HG02943 (cell line): ENCODE measurements at regions not wholly inside any gene's neighbourhood (a gene's known extent, or its start where the extent isn't known, plus 50 kb on each side); places are given as distances from the start of the nearest gene placed in this dataset.
"Not testable (repeated sequence)": the region's sequence is repeated elsewhere in the genome, so short reads cannot be mapped to it uniquely, and the experiment has no call there.

ENCODE experiments used
- ATAC-seq: cut with Tn5 transposase; IDR thresholded peaks from one replicate; pipeline ENCODE4 v1.9.1; 2021; ENCODE audit warnings: mild to moderate bottlenecking, low read depth, moderate library complexity; ENCODE audit not compliant: unreplicated experiment

DNA sequence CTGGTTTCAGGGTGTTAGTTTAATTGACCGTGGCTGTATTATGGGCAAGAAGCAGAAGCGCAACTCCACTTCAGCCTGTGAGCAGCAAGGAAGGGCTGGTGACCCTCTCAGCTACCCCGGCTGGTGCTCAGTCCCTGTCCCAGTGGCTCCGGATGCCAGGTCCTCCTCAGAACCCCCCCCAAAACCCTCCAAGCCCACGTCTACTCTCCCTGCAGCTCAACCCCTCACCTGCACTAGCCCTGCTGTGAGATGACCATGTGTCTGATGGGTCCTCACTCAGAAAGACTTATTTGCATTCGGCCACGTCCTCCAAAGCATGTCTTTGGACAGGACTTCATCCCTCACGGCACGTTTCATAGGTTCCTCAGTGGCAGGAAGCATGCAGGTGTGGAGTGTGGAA is 119.7 kb upstream of the ALKAL2 start:
- ATAC-seq = no peak

DNA sequence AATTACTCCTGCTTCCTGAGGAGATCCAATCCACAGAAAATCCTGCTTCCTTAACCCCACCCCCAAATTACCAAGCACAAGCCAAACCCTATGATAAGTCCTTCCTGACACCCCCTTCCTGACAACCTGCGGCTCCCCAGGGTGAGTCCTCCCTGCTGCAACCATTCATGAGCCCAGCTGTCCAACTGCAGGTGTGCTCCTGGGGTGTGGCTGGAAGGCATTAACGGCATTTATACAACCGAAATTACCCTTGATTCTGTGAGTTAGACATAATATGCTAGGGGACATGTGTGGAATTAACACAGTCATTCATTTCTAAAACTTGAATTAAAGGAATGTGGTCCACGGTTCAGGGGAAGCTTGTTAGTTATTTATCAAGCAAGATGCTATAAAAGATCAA is 119.0 kb upstream of the ALKAL2 start:
- ATAC-seq = no peak

- no peak for ATAC-seq
Observed at GRCh38 chr2:406231-406630, 118.3 kb upstream of the ALKAL2 start.

DNA sequence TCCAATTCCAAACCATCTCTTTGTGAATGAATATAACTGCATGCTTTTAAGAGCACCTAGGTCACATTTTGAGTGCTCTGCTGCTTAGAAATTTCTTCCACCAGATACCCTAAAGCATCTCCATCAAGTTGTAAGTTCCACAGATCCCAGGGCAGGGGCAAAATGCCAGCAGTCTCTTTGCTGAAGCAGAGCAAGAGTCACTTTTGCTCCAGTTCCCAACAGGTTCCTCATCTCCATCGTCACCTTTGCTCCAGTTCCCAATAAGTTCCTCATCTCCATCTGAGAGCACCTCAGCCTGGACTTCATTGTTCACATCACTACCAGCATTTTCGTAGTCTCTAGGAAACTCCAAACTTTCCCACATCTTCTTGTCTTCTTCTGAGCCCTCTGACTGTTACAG is 116.7 kb upstream of the ALKAL2 start:
- no peak for ATAC-seq

DNA sequence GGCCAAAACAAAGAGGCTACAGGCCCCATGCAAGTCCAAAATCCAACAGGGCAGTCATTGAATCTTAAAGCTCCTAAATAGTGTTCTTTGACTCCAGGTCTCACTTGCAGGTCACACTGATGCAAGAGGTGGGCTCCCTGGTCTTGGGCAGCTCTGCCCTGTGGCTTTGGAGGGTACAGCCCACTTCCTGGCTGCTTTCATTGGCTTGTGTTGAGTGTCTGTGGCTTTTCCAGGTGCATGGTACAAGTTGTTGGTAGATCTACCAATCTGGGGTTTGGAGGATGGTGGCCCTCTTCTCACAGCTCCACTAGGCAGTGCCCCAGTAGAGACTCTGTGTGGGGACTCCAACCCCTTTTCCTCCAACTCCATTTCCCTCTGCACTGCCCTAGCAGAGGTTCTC is 115.8 kb upstream of the ALKAL2 start:
- ATAC-seq = no peak

DNA sequence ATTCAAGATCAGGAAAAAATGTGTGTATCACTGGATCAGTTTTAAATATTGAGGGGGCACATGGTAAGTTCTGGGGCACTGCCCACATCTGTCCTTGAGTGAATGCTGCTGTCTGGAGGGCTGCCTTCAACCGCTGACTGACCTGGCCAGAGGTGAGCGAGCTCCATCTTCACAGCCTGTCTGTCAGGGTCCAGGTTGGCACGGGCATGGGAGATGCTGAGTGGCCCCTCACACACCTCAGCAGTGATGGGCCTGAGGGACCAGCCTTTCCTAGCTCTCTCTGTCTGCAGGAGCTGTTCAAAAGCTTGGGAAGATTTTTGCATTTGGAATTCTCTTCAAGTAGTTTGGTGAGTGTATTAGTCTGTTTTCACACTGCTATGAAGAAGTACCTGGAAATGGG is 114.8 kb upstream of the ALKAL2 start:
- no peak for ATAC-seq

- no peak for ATAC-seq
Observed at GRCh38 chr2:402206-402605, 114.3 kb upstream of the ALKAL2 start.

GRCh38 chr2:401019-401679 is 113.3 kb upstream of the ALKAL2 start:
- no peak for ATAC-seq

DNA sequence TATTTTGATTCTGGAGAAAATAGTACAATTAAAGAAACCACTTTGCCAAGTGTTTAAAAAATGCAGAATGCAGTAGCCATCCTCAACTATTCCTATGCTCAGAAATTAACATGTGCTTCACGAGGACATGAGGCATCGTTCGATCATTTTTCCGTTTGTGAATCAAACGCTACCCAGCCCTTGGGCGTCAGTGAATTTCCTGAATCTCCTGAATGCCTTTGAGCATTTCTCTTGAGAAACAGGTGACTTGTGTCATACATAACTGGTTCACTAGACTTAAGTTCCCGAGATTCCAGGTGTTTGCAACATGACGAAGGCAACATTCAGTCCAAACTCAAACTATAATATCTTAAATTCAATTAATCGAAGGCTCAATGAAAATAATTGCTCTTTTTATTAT is 110.0 kb upstream of the ALKAL2 start:
- no peak for ATAC-seq

DNA sequence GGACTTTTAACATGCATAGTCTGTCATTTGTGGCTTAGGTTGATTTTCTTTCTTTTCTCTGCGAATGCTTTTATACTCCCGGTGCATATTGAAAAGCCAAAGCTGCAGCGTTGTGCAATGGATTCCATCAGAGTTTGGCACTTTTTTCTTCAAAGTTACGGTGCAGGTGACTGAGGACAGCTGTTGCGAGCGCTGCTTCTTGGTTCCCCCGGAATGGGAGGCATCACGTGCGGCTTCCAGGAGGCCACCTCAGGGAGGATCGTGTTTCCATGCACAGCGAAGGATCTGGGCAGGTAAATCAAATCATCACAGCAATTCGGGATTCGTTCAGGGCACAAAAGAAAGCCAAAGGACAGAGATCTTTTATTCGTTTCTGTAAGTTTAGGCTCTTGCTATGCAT is 109.6 kb upstream of the ALKAL2 start:
- no peak for ATAC-seq

DNA sequence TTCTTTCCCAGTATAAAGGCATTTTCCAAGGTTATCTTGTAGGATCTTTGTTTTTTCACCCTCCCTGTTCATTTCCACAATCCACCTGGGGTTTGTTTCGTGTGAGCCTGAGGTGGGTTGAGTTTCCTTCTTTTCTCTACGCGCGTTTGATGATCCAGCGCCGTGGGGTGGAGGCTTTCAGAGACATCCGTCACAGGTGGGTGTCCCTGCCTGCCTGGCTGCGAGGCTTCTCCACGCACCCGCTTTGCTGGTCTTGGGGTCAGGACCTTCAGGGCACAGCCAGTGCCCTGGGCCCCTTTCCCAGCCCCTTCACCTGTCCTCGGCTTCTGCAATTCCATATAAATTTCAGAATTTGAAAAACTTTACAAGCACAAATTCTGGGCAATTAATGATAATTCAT is 109.0 kb upstream of the ALKAL2 start:
- no peak for ATAC-seq

GRCh38 chr2:395886-396285 is 108.0 kb upstream of the ALKAL2 start:
- no peak for ATAC-seq

DNA sequence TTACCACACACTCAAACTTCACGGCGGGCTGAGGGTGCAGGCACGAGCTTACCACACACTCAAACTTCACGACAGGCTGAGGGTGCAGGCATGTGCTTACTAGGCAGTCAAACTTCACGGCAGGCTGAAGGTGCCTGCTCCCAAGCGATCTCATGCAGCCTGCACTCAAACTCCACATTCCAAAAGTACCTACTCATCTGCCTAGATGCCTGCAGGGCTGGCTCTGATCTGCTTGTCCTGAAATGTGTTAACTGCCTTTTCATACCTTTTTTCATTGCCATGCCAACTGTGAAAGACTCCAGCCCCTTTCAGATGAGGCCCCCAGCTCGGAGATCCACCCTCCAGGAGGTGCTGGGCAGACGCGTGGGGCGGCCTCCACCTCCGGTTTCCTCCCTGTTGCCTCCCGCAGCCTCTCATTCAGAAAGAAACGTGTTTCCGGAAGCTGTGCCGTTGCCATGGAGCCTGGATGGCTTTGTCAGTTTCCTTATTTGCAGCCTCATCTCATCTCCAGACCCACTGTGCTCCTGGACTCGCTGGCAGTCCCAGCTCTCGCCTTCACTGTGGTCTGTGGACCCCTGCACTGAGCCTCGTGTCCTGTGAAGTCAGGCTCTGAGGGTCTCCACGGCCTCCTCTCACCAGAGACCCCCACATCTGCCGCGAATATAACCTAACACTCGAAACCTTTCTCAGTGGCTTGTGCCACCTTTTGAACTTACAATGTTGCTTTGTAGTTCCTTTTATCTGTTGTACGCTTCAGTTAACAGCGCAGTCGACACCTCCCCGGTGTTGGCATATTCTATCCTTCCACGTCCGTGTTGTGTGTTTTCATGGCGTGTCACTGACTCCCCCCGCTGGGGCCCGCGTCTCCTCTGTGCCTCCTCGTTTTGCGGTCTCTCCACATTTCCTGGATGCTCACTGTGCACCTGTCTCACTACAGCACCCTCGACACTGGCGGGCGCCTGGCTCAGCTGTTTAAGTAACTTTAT is 106.1 kb upstream of the ALKAL2 start:
- ATAC-seq = no peak

DNA sequence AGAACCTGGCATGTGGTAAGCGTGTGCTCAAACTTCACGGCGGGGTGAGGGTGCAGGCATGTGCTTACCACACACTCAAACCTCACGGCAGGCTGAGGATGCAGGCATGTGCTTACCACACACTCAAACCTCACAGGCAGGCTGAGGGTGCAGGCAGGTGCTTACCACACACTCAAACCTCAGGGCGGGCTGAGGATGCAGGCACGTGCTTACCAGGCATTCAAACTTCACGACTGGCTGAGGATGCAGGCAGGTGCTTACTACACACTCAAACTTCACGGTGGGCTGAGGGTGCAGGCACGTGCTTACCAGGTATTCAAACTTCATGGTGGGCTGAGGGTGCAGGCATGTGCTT is 105.0 kb upstream of the ALKAL2 start:
- no peak for ATAC-seq

DNA sequence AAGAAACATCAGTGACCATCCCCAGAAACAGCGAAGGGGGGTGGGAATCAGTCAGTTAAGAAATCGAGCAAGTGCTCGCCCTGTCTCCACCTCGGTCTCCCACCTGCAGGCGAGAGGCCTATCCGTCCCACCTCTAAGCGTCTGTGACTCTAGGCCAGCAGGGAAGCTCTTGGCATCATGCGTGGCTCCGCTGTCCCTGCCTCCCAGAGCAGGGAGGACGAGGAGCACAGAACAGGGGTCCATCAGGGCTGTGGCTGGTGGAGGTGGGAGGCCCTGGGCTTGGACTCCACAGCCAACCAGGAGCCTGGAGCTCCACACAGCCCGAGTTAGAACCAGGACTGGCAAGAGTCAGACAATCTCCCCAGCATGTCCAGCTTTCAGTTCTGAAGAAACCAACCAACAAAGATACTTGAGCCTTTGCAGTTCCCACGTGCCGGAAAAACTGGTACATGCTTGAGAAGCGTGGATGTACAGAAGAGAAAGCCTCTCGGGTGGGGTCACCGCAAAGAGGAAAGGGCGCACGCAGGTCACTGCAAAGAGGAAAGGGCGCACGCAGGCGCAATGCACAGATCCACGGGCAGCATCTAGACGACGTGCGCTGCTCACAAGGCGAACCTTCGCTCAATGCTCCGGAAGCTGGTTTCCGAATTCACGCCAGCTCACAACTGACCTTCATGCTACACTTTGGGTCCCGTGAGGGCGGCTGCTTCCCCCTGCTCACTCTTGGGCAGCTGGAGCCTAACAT is 104.5 kb upstream of the ALKAL2 start:
- no peak for ATAC-seq

DNA sequence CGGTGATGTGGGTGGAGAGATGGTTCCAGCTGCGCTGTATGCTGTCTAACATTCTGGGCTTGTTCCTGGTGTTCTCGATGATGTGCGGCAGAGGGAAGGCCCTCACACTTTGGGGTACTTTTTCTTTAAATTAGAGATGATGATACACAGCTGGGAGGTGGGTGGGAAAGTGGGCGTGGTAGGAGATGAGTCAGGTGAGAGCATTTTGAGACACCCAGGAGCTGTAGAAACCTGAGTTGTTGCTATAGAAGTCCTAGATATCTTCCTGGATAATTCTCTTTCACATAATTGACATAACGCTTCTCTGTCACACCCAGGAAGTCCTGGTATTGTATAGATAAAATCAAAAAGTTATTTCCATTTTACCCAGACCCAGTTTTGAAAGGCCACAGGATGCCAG is 103.8 kb upstream of the ALKAL2 start:
- ATAC-seq = no peak

DNA sequence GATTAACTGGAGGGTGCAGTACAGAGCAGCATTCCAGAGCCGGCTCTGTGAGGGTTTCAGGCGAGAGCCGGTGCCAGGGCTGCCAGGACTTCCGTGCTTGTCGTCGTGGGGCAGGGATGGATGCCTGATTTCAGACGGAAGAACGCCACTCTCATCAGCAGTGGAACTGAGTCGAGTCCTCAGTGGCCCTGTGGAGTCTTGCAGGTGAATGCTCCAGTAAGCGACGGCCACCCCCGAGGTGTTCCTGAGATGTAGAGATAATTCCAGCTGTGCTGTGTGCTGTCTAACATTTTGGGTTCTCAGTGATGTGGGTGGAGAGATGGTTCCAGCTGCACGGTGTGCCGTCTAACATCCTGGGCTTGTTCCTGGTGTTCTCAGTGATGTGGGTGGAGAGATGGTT is 103.1 kb upstream of the ALKAL2 start:
- ATAC-seq = no peak

GRCh38 chr2:389985-390384 is 102.1 kb upstream of the ALKAL2 start:
- ATAC-seq = not testable (repeated sequence)

- not testable (repeated sequence) for ATAC-seq
Observed at GRCh38 chr2:388752-389151, 100.9 kb upstream of the ALKAL2 start.

GRCh38 chr2:387980-388421 is 100.1 kb upstream of the ALKAL2 start:
- ATAC-seq = no peak

DNA sequence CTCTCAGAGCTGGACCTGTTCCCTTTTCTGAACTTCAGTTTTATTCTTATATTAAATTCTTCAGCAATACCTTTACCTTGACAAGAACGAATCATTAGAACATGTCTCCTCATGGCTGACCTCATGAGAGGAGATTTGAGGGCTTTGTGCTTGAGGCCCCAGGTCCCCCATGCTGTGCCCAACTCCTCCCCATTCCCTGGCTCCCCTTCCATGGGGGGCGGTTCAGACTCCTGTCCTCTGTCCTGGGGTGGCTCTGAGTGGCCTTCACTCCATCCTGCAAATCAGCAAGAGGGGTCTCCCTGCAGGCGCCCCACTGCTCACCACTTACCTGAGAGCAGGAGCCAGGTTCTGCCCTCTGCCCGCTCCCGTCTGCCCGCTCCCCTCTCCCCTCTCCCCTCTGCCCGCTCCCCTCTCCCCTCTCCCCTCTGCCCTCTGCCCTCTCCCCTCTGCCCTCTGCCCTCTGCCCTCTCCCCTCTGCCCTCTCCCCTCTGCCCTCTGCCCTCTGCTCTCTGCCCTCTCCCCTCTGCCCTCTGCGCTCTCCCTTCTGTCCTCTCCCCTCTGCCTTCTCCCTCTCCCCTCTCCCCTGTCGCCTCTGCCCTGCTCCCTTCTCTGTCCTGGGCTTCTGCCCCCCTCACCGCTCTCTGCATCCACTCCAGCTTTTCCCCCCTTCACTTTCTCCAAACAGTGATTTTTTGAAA is 98.7 kb upstream of the ALKAL2 start:
- no peak for ATAC-seq
